Panc1 (cell line): ENCODE measurements at regions not wholly inside any gene's neighbourhood (a gene's known extent, or its start where the extent isn't known, plus 50 kb on each side); places are given as distances from the start of the nearest gene placed in this dataset.

Source experiments
- ATAC-seq: fragments of 200-7000 bp; cut with Tn5 transposase; 2 replicates; pipeline ENCODE4 v1.9.1; 2020; ENCODE audit warnings: mild to moderate bottlenecking, moderate library complexity
- BruUV-seq: library from RNA; stranded (reverse); fragments of 400-500 nt; replicated peaks from 2 replicates; lab custom pipeline; 2021; lab: Mats Ljungman, UMichigan
- CTCF ChIA-PET: fragments of 300-600 bp; sonication (Branson Sonifier 250); formaldehyde crosslinking; loops from one replicate; lab custom pipeline; 2022; ENCODE audit warnings: antibody characterized with exemption; lab: Charles Lee
- POLR2A ChIA-PET: fragments of 300-600 bp; sonication (Branson Sonifier 250); formaldehyde crosslinking; loops from one replicate; lab custom pipeline; 2022; ENCODE audit warnings: antibody characterized with exemption; lab: Charles Lee
- DNase-seq: peaks from one replicate; pipeline ENCODE4 v3.0.0-alpha.2; 2010; ENCODE audit warnings: low read depth, low spot score
- H3K27ac ChIP-seq: 2 replicates; pipeline ENCODE4 v1.5.1; 2011; ENCODE audit warnings: mild to moderate bottlenecking, low read length, inconsistent platforms
- H3K27me3 ChIP-seq: fragments of 200-500 bp; sonication (Bioruptor generic); 2 replicates; pipeline ENCODE4 v1.6.0; 2014; ENCODE audit warnings: low read length, inconsistent platforms; ENCODE audit not compliant: control insufficient read depth, insufficient read depth
- H3K36me3 ChIP-seq: fragments of 200-500 bp; sonication (Bioruptor generic); 2 replicates; pipeline ENCODE4 v1.5.1; 2014; ENCODE audit warnings: inconsistent platforms, mild to moderate bottlenecking, low read length, moderate library complexity; ENCODE audit not compliant: control insufficient read depth, insufficient read depth
- H3K4me1 ChIP-seq: 2 replicates; pipeline ENCODE4 v1.5.1; 2011; ENCODE audit warnings: inconsistent platforms, mild to moderate bottlenecking, low read length, moderate library complexity; ENCODE audit not compliant: control insufficient read depth, insufficient read depth
- H3K4me3 ChIP-seq, 2 experiments: 2 replicates each; pipeline ENCODE4 v1.5.1; 2011 to 2012; ENCODE audit warnings: low read depth in 2 of 2, low read length in 2 of 2, mild to moderate bottlenecking in 2 of 2, inconsistent platforms in 1 of 2, moderate library complexity in 1 of 2
- H3K9me3 ChIP-seq: fragments of 200-500 bp; sonication (Bioruptor generic); 2 replicates; pipeline ENCODE4 v1.5.1; 2014; ENCODE audit warnings: low read depth, mild to moderate bottlenecking, inconsistent platforms, low read length, moderate library complexity; ENCODE audit not compliant: control insufficient read depth, insufficient read depth
- POLR2AphosphoS5 ChIP-seq: IDR thresholded peaks from 2 replicates; pipeline ENCODE4 v1.6.1; 2012; ENCODE audit warnings: mild to moderate bottlenecking, low read depth, low read length, moderate library complexity
- SIN3A ChIP-seq: IDR thresholded peaks from 2 replicates; pipeline ENCODE4 v1.6.1; 2012; ENCODE audit warnings: low read depth, mild to moderate bottlenecking, low read length, moderate library complexity, borderline replicate concordance; ENCODE audit not compliant: insufficient read depth
- TCF7L2 ChIP-seq: IDR thresholded peaks from 2 replicates; pipeline ENCODE4 v1.6.1; 2011; ENCODE audit warnings: mild to moderate bottlenecking, low read depth, low read length, inconsistent platforms
- in situ Hi-C: cut with HindIII; loops from 2 replicates; pipeline ENCODE4 v1.10.0; 2016; ENCODE audit warnings: low sequenced_read_pairs, low pct_unique_long_range_greater_than_20kb
- intact Hi-C: fragments of 100-400 bp; cut with micrococcal nuclease; formaldehyde crosslinking; loops from one replicate; pipeline ENCODE4 v1.10.0; 2022; ENCODE audit not compliant: unreplicated experiment
- TF ChIP-seq, protein P1 (sequence below): fragments of 450-650 bp; IDR thresholded peaks from 2 replicates; pipeline ENCODE4 v1.5.1; 2017; ENCODE audit warnings: mild to moderate bottlenecking
- TF ChIP-seq, protein P2 (sequence below), 2 experiments: IDR thresholded peaks; 2 replicates each; pipeline ENCODE4 v1.6.1; 2011 to 2012; ENCODE audit warnings: low read depth in 2 of 2, control low read depth in 1 of 2, low read length in 1 of 2, mild to moderate bottlenecking in 1 of 2, moderate library complexity in 1 of 2; ENCODE audit not compliant: insufficient read depth in 1 of 2

DNA sequence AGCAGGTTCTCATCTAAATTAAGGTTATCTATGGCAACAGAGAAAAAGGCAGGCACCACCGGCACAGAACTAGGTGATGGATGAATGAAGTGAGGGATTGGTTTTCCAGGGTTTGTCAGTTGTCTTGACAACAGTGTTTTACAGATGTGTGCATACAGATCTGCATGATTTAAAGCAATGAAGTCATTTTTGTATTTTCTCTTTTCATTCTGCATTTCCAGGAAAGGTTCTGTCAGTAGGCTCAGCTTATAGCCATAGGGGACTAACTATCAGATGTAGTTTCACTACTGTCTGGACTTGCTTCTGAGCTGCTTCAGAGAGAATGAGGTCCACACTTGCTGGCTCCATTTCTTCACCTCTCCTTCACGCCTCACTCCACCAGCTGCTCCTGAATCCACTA, 98.2 kb upstream of the LMO4 start:
- Histone ChIP-seq H3K36me3 (no peaks in the 10 kb centered on the region), H3K9me3 (no peaks in the 10 kb centered on the region), H3K4me3 (no peak overlapping the region), H3K27ac (no peak overlapping the region), H3K4me1 (peaks cover 7% of the 10 kb centered on the region; the same call in 1 of the 2 replicates), H3K27me3 (no peaks in the 10 kb centered on the region)
- in situ Hi-C loops: no loop called here
- TF ChIP-seq SIN3A (no peak), POLR2AphosphoS5 (no peak), TCF7L2 (no peak)
- TF ChIP-seq, protein P1, sequence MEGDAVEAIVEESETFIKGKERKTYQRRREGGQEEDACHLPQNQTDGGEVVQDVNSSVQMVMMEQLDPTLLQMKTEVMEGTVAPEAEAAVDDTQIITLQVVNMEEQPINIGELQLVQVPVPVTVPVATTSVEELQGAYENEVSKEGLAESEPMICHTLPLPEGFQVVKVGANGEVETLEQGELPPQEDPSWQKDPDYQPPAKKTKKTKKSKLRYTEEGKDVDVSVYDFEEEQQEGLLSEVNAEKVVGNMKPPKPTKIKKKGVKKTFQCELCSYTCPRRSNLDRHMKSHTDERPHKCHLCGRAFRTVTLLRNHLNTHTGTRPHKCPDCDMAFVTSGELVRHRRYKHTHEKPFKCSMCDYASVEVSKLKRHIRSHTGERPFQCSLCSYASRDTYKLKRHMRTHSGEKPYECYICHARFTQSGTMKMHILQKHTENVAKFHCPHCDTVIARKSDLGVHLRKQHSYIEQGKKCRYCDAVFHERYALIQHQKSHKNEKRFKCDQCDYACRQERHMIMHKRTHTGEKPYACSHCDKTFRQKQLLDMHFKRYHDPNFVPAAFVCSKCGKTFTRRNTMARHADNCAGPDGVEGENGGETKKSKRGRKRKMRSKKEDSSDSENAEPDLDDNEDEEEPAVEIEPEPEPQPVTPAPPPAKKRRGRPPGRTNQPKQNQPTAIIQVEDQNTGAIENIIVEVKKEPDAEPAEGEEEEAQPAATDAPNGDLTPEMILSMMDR: no peak
- ATAC-seq (no peak), DNase-seq (no peak)
- no TSS peak for BruUV-seq
- ChIA-PET POLR2A (interaction anchor here (0.7 kb wide), 1 partner anchor 235 kb away, joined by 13 read pairs; no protein-coding TSS in a partner anchor), CTCF (interaction anchor here (0.6 kb wide), 1 partner anchor 486 kb away, joined by 6 read pairs; no protein-coding TSS in a partner anchor)
- intact Hi-C loops: no loop called here

DNA sequence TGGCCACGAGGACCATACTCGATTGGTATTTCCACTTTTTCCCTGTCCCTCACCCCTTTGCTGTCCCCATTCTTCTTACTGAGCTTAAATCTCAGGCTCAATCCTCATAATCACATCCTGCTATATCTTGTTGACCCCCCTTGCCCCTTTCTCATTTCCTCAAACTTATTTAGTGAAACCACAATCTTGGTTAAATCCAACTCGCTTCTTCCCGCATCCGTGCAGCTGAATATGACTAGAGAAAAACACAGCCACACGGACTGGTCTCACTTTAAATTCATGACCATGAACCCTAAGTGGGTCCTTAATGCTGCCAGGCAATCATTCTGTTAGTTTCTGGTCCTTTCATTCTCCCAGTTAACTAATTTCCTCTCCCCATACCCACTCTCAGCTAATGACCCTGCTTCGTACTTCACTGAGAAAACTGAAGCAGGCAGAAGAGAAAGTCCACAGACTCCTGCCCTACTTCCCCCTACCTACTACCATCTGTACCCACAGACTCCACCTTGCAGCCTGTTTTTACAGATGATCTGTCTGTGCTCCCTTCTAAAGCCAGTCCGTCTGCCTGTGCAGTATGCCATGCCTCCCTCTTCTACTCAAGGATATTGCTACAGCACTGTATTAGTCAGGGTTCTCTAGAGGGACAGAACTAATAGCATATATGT, 96.8 kb upstream of the LMO4 start:
- H3K27ac ChIP-seq: no peak overlapping the region
- DNase-seq (no peak), ATAC-seq (no peak)
- no peaks in the 10 kb centered on the region for H3K4me1 ChIP-seq
- ChIA-PET POLR2A (no interaction called here), CTCF (no interaction called here)
- H3K9me3 ChIP-seq: no peaks in the 10 kb centered on the region
- no peaks in the 10 kb centered on the region for H3K36me3 ChIP-seq
- intact Hi-C loops: no loop called here
- in situ Hi-C loops: no loop called here
- no peak for TF ChIP-seq TCF7L2
- TF ChIP-seq, protein P2, sequence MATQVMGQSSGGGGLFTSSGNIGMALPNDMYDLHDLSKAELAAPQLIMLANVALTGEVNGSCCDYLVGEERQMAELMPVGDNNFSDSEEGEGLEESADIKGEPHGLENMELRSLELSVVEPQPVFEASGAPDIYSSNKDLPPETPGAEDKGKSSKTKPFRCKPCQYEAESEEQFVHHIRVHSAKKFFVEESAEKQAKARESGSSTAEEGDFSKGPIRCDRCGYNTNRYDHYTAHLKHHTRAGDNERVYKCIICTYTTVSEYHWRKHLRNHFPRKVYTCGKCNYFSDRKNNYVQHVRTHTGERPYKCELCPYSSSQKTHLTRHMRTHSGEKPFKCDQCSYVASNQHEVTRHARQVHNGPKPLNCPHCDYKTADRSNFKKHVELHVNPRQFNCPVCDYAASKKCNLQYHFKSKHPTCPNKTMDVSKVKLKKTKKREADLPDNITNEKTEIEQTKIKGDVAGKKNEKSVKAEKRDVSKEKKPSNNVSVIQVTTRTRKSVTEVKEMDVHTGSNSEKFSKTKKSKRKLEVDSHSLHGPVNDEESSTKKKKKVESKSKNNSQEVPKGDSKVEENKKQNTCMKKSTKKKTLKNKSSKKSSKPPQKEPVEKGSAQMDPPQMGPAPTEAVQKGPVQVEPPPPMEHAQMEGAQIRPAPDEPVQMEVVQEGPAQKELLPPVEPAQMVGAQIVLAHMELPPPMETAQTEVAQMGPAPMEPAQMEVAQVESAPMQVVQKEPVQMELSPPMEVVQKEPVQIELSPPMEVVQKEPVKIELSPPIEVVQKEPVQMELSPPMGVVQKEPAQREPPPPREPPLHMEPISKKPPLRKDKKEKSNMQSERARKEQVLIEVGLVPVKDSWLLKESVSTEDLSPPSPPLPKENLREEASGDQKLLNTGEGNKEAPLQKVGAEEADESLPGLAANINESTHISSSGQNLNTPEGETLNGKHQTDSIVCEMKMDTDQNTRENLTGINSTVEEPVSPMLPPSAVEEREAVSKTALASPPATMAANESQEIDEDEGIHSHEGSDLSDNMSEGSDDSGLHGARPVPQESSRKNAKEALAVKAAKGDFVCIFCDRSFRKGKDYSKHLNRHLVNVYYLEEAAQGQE (IDR thresholded peaks at IDR 0.05; ENCODE audit: insufficient read depth in 1 of 2, low read depth in 2 of 2, low read length in 1 of 2): no peak
- no peaks in the 10 kb centered on the region for H3K27me3 ChIP-seq
- no peak overlapping the region for H3K4me3 ChIP-seq
- BruUV-seq: no TSS peak

DNA sequence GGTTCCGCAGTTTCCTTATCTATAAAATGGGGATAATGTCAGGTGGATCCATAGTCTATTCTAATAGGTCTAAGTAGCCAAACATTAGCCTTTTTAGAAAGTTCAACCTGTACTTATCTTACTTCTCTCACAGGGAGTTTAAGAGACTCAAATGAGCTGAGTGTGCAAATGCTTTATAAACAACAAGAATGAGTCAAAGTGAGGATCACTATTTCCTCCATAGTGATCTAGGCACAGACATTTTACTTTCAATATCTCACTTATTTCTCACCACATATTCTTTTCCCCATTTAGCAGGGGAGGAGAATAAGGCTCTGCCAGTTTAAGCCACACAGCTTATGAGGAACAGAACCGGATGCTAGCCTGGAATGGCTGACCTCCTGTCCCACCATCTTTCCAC, 92.1 kb upstream of the LMO4 start:
- in situ Hi-C loops: no loop called here
- Histone ChIP-seq H3K36me3 (no peaks in the 10 kb centered on the region), H3K4me1 (no peaks in the 10 kb centered on the region), H3K27ac (no peak overlapping the region), H3K9me3 (no peaks in the 10 kb centered on the region), H3K27me3 (no peaks in the 10 kb centered on the region), H3K4me3 (no peak overlapping the region)
- ChIA-PET POLR2A (no interaction called here), CTCF (no interaction called here)
- BruUV-seq: no TSS peak
- no peak for TF ChIP-seq SIN3A
- TF ChIP-seq POLR2AphosphoS5: no peak
- TF ChIP-seq, protein P1: no peak
- TF ChIP-seq, protein P2 (IDR thresholded peaks at IDR 0.05; ENCODE audit: insufficient read depth in 1 of 2, low read depth in 2 of 2, low read length in 1 of 2): no peak
- TF ChIP-seq TCF7L2: no peak
- ATAC-seq: no peak
- intact Hi-C loops: no loop called here
- DNase-seq: no peak
